GM19467 (cell line): ENCODE measurements at regions not wholly inside any gene's neighbourhood (a gene's known extent, or its start where the extent isn't known, plus 50 kb on each side); places are given as distances from the start of the nearest gene placed in this dataset.
"Not testable (repeated sequence)": the region's sequence is repeated elsewhere in the genome, so short reads cannot be mapped to it uniquely, and the experiment has no call there.

Experiments
- ATAC-seq: cut with Tn5 transposase; IDR thresholded peaks from one replicate; pipeline ENCODE4 v1.9.1; 2021; ENCODE audit warnings: mild to moderate bottlenecking, moderate library complexity; ENCODE audit not compliant: unreplicated experiment

DNA sequence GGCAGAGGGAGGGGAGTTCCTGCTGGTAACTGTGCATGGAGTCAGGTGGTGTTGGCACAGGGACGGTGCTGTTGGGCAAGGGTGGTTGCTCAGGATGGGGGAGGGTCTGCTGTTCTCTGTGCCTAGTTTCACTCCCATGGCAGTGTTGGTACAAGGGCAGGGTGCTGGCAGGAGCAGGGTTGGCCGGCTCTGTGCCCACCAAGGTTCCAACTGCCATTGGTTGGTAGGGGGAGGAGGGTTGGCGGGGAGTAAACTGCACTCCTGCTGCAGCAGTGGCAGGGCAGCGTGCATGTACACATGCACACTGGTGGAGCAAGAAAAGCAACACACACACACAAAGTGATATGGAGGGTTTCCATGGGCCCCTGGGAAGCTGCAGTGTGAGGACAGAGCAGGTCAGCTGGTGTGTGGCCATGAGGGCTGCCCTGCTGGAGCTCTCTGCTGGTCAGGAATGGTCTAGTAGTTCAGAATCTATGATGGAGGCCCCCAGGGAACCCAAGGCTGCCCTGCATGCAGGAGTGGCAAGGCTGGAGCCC is 269.9 kb upstream of the MGAT4C start:
- ATAC-seq: no peak

DNA sequence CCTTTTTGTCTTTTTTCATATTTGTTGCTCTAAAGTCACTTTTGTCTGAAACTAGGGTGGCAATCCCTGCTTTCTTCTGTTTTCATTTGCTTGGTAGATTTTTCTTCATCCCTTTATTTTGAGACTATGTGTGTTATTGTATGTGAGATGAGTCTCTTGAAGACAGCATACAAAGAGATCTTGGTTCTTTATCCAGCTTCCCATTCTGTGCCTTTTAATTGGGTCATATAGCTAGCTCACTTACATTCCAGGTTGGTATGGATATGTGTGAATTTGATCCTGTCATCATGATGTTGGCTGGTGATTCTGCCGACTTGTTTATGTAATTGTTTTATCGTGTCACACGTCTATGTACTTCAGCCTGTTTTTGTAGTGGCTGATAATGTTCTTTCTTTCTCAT is 267.7 kb upstream of the MGAT4C start:
- no peak for ATAC-seq

DNA sequence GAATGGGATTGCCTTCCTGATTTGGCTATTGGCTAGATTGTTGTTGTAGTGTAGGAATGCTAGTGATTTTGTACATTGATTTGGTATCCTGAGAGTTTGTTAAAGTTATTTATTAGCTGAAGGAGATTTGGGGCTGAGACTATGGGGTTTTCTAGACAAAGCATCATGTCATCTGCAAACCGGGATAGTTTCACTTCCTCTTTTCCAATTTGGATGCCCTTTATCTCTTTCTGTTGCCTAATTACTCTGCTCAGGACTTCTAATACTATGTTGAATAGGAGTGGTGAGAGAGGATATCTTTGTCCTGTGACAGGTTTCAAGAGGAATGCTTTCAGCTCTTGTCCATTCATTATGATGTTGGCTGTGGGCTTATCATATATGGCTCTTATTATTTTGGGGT is 265.7 kb upstream of the MGAT4C start:
- ATAC-seq: no peak

DNA sequence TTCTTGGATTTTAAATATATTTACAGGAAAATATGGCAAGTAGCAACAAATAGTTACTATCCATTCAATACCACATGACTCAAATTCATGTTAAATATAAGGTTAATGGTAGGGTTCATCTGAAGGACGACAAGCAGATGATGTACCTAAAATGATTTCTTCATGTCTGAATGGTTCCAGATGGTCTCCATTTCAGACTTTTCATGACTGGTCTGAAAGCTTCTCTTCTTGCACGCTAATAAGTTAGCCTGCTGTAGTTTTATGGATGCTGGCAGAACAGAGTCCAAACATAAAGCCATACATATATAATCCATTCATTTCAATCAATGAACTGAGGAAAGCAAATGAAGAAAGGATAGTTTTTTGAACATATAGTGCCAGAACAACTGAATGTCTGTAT is 257.0 kb upstream of the MGAT4C start:
- ATAC-seq: no peak

DNA sequence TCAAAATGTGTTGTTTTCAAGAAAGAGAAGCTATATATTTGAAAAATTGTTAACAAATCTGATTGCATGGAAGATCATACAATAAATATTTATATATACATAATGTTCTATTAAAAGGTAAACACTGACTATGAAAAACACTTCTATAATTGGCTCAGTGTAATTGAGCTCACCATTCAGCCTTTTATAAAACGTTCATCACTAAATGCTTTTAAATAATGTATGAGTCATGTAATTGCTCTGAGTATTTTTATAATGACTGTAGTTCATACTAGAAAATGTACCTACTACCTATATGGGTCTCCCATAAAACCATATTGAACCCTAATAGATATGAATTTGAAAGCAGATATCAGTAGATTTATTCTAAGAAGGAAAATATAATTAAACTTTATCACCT is 240.4 kb upstream of the MGAT4C start:
- ATAC-seq: no peak

DNA sequence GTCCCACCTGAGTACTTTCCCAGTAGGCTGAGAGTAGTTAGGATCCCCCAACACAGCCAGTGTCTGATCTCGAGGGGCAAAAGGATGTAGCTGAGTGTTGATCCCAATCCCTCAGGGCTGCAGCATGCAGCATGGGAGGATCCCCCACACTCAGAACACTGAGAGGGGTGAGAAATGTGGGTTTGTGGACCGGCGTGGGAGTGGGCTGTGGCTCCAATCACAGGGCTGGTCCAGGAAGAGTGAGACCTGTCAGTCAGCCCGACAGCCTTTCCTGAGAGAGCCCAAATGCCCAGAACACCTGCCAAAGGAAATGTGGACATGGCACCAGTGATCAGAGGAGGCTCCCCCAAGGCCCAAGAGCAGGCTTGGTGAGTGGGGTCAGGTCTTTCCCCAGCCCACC is 228.3 kb upstream of the MGAT4C start:
- ATAC-seq: no peak

DNA sequence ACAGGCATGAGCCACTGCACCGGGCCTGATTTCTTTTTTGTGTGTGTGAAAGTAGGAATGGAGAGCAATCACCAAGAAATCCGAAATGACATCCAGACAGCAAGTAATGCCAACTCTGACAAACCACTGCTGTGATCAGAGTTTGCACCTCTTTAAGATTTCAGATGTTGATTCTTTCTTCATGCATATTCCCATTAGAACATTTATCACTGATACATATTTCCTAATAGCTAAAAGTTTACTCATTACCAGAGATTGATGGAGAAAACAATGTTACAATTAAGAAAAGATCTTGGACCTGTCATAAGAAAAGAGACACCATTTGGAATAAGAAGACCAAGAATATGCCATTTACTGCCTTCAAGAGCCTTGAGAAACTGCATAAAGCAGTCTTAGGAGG is 217.0 kb upstream of the MGAT4C start:
- ATAC-seq: no peak

DNA sequence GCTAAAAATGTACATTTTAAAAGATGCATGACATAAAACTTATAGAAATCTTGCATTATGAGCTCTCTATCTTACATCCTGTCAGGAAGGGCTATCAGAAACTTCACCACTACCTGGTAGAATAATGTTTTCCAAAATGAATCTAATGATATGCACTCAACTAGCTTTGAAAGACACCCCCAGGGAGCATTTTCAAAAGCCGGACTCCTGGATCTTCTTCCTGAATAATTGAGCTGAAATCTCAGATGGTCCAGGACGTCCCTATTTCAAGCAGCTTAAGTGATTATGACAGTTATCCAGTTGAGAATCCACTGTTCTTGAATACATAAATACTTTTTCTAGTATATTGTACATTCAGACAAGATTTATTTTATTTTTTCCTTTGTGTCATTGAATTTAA is 200.6 kb upstream of the MGAT4C start:
- no peak for ATAC-seq

DNA sequence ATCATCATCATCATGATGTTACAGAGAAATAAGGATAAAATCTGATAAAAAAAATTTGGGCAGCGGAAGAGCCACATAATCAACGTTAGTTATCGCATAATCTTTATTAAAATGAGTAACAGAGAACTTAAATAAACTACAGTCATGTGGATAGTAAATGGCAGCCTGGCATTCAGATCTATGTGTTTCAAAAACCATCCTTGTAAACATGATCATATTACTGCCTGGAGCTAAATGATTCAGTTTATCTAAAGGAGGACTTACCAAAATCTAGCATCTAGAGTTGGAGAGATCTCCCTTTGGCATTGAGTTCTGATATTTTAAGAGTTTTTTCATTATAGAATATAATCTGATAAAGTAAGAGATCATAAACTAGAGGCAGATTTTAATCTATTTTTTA is 200.1 kb upstream of the MGAT4C start:
- ATAC-seq: no peak

DNA sequence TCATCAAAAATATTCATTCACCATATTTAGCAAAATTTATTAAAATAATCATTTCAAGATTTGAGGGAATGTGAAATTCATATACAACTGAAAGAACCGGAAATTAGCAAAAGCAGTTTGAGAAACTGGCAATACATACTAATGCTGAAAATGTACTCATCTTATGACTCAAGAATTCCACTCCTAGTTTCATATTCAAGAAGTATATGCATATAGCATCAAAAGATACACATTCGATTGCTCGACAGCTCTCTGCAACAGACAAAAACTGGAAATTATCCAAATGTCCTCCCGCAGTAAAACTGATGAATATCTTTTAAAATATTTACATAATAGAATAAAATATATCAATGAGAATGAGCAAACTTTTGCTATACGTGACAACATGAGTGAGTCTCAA is 189.2 kb upstream of the MGAT4C start:
- ATAC-seq: no peak

DNA sequence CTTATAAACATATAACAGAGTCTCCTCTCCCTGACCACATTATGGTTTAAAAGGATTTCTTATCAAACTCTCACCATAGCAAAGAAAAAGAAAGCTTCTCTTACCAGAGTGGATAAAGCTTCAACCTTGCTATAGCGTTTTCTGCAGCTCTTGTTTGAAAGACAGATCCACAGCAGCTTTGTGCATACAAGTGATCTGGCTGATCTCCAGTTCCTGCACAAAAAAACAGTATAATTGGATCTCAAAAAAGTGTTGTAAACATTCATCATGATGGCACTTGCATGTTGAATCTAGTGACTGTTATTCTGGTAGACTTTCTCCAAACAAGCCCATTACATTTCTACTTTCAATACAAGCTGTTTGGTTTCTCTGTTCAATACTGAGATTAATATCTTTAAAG is 178.9 kb upstream of the MGAT4C start:
- ATAC-seq: no peak

DNA sequence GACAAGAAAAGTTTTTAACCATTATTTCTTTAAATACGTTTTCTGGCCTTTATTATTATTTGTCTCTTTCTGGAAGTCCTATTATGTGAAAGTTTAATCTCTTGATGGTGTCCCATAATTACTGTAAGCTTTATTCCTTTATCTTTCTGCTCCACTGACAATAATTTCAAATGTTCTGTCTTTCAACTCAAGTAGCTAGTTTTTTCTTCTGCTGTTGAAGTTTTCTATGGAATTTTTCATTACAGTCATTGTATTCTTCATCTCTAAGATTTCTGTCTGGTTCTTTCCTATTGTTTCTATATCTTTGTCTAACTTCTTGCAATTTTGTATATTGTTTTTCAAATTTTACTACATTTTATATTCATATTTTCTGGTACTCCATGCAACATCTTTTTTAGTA is 173.6 kb upstream of the MGAT4C start:
- no peak for ATAC-seq

DNA sequence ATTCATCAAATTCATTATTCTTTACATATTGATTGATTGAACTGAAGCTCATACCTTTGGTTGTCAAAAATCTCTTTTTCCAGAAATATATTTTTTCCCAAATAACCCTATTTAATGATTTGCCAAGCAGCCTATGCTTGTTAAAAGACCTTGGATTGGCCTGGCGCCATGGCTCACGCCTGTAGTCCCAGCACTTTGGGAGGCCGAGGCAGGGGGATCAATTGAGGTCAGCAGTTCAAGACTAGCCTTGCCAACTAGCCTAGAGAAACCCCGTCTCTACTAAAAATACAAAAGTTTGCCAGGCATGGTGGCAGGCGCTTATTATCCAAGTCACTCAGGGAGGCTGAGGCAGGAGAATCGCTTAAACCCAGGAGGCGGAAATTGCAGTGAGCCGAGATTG is 165.1 kb upstream of the MGAT4C start:
- no peak for ATAC-seq

DNA sequence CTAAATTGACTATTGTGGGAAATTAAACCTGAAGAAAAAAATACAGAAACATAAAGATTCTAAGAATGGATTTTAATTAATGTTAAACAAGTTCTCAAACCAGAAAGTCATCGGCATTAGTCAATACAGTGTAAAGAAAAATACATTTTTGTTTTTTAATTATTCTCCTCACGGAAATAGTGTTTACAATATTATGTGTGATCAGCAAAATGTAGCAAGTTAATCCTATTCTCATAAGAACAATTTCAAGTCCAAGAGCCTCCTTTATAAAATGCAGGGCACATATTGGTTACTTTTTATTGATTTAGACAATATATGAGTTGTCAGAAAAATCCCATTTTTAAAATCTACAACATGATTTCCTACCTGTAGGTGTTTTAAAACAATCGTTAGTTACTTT is 158.0 kb upstream of the MGAT4C start:
- ATAC-seq: no peak

DNA sequence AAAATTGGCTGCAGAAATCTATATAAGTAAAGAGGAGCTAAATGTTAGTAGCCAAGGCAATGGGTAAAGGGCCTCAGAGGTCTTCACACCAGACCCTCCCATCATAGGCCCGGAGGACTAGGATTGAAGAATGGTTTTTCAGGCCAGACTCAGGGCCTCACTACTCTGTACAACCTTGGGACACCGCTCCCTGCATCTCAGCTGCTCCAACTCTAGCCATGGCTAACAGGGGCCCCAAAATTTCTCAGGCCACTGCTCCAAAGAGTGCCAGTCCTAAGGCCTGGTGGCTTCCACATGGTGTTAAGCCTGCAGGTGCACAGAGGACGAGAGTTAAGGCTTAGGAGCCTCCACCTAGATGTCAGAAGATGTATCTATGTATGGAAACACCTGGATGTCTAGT is 155.5 kb upstream of the MGAT4C start:
- ATAC-seq: no peak

DNA sequence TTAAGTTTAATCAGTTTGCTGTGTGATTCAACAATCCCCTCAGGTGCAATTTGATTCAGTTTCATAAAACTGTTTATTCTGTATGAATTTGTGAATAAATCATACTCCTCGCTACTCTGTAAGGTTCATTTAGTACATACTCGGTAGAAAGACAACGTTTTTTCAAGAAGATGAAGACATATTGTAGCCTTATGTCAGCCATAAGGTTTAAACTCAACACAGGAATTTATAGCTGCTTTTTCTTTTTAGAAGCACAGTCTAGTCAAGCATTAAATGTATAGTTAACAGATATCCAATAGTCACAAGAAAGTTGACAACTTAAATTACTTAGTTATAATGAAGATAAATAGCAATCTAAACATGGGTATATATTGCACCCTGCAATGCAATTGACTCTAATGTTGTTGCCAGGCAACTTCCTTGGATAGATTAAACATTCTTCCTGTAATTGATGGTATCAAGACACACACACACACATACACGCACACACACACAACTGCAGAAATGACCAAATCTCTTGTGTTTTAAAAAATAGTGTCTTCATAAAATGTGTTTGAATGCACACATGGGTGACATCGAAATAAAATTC is 151.5 kb upstream of the MGAT4C start:
- no peak for ATAC-seq

DNA sequence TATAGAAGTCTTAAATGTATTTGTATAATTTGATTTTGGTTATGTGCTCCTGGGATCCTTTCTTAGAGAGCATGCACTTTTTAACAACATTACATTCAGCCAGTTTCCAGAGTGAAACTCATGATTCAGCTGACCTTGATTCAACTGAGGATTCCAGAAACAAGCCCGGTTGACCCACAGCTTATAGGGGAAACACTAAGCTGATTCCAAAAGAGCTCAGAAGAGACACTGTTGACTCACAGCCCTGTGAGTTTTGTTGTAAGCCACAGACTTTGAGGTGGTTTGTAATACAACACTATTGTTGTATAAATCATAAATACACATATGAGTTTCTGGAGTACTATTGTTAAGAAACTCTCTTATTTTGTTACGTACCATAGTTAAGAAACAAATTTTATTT is 133.8 kb upstream of the MGAT4C start:
- no peak for ATAC-seq

DNA sequence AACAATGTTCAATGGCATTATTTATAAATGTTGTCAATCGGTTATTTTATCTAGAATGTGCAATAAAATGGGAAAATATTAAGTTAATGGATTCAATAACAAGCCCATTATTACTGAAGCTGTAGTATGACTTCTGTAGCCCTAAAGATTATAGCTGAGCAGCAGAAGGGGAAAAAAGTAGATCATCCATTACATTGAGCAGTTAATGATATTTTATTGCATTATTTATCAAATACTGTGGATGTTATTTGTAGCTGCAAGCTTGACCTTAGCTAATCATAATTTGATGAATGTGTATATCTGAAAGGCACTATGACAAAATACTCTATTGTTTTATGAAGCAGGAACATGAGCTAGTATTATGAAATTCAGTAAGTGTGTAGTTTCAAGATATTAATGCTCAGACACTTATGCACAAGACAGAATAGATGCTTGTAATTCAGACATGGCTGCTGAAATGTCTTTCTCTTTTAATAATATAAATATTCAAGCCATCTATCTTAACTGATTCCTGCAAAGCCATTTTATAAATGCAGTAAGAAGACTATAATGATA is 131.5 kb upstream of the MGAT4C start:
- no peak for ATAC-seq

DNA sequence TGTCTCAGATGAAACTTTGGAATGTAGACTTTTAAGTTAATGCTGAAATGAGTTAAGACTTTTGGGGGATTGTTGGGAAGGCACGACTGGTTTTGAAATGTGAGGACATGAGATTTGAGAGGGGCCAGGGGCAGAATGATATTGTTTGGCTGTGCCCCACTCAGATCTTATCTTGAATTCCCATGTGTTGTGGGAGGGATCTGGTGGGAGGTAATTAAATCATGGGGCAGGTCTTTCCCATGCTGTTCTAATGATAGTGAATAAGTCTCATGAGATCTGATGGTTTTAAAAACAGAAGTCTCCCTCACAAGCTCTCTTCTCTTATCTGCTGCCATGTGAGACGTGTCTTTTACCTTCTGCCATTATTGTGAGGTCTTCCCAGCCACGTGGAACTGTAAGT is 127.6 kb upstream of the MGAT4C start:
- not testable (repeated sequence) for ATAC-seq

DNA sequence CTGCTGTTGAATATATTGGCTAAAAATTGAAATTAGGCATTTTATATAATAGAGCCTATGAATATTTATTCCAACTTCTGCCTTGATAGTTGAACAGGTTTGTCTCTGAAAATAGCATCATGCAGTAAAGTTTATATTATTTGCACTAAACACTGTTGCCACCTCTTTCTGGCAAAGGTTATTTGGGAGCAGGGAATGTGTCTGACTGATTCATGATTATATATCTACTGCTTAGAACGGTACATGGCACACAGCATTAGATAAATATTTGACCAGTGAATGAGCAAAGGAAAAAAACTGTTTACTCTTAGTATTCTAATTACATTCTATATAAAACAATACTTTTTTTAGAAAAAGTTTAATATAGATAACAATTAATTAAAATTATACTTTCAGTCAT is 123.1 kb upstream of the MGAT4C start:
- ATAC-seq: no peak

DNA sequence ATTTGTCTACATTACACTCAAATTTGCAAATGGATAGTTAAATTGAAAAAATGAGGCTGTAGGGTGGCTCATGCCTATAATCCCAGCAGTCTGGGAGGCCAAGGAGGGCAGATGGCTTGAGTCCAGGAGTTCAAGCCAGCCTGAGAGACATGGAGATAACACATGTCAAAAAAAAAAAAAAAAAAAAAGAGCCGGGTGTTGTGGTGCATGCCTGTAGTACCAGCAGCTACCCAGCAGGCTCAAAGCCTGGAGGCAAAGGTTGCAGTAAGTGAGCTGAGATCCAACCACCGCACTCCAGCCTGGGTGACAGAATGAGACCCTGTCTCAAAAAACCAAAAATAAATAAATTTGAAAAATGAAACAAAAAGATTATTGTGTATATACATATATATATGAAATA is 119.9 kb upstream of the MGAT4C start:
- no peak for ATAC-seq

DNA sequence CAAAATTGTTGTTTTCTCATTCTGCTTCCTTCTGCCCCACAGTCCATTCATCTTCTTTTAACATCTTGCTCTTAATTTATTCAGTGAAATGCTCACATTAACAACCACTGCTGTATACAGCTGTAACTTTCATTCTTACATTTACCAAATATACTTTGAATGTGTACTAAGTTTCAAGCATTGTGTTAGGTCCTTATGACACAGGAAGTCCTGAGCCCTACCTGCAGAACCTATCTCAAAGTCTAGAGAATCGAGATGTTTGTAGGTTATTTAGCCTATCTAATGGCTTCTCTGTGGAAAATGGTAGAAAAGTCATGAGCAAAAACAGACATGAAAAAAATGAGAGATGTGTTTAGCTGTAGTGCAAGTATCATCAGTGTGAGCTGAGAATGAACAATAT is 117.6 kb upstream of the MGAT4C start:
- no peak for ATAC-seq

DNA sequence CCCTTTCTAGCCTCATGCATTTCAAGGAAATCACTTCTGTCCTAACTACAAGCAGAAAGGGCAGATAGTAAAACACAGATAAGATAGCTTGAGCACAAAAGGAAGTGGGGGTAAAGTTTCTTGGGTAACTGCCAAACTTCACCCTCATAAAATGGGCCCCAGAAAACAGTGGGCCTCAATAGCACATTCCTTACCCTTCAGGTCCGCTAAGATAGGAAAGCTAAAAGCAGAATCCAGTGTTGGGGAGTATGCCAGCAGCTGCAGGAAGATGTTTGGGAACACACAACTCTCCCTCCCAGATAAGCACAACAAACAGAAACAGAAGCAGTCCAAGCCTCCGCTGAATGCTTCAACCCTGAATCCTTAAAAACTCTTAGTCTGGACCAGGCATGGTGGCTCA is 110.9 kb upstream of the MGAT4C start:
- no peak for ATAC-seq
